ENCODE measurements at regions not wholly inside any gene's neighbourhood (a gene's known extent, or its start where the extent isn't known, plus 50 kb on each side); places are given as distances from the start of the nearest gene placed in this dataset.

- Histone ChIP-seq H3K36me3 (no peaks in the 10 kb centered on the region), H3K27ac (no peak overlapping the region), H3K9me3 (no peaks in the 10 kb centered on the region), H3K4me3 (no peak overlapping the region), H3K4me1 (no peaks in the 10 kb centered on the region), H3K27me3 (no peaks in the 10 kb centered on the region)
- intact Hi-C loops (cut with DNase I), result no loop called here
- no peak for TF ChIP-seq CTCF (IDR thresholded peaks at IDR 0.05)
- no peak for DNase-seq (ENCODE audit: low spot score in 2 of 2)
Measured at GRCh38 chr18:73750052-73750451, 397.6 kb downstream of the FBXO15 start.

- Histone ChIP-seq H3K27me3 (no peaks in the 10 kb centered on the region), H3K4me3 (no peak overlapping the region), H3K9me3 (no peaks in the 10 kb centered on the region), H3K27ac (no peak overlapping the region), H3K36me3 (no peaks in the 10 kb centered on the region), H3K4me1 (no peaks in the 10 kb centered on the region)
- intact Hi-C loops (cut with DNase I), result no loop called here
- no peak for DNase-seq (ENCODE audit: low spot score in 2 of 2)
- TF ChIP-seq CTCF (IDR thresholded peaks at IDR 0.05), result no peak
Measured at GRCh38 chr18:73749304-73749703, 398.3 kb downstream of the FBXO15 start.

- intact Hi-C loops (cut with DNase I), result no loop called here
- H3K27ac ChIP-seq, result no peak overlapping the region
- no peak for TF ChIP-seq CTCF (IDR thresholded peaks at IDR 0.05)
Measured at GRCh38 chr18:73748731-73749130, 398.9 kb downstream of the FBXO15 start.

GRCh38 chr18:73746101-73746500 is 401.5 kb downstream of the FBXO15 start:
- Histone ChIP-seq H3K4me1 (no peaks in the 10 kb centered on the region), H3K4me3 (no peak overlapping the region), H3K27ac (no peak overlapping the region), H3K27me3 (no peaks in the 10 kb centered on the region), H3K9me3 (no peaks in the 10 kb centered on the region), H3K36me3 (no peaks in the 10 kb centered on the region)
- intact Hi-C loops (cut with DNase I), result no loop called here
- TF ChIP-seq CTCF (IDR thresholded peaks at IDR 0.05), result no peak
- DNase-seq (ENCODE audit: low spot score in 2 of 2), result no peak

More at GRCh38 chr18:73748731-73749130, 398.9 kb downstream of the FBXO15 start:
- H3K4me3 ChIP-seq, result no peak overlapping the region
- H3K9me3 ChIP-seq, result no peaks in the 10 kb centered on the region
- no peaks in the 10 kb centered on the region for H3K4me1 ChIP-seq
- H3K36me3 ChIP-seq, result no peaks in the 10 kb centered on the region
- no peak for DNase-seq (ENCODE audit: low spot score in 2 of 2)
- no peaks in the 10 kb centered on the region for H3K27me3 ChIP-seq

- Histone ChIP-seq H3K27me3 (no peaks in the 10 kb centered on the region), H3K36me3 (no peaks in the 10 kb centered on the region), H3K9me3 (no peaks in the 10 kb centered on the region), H3K4me1 (no peaks in the 10 kb centered on the region), H3K4me3 (no peak overlapping the region), H3K27ac (no peak overlapping the region)
- intact Hi-C loops (cut with DNase I), result no loop called here
- DNase-seq (ENCODE audit: low spot score in 2 of 2), result no peak
- no peak for TF ChIP-seq CTCF (IDR thresholded peaks at IDR 0.05)
Measured at GRCh38 chr18:73742957-73743356, 404.7 kb downstream of the FBXO15 start.

GRCh38 chr18:73741946-73742345 is 405.7 kb downstream of the FBXO15 start:
- H3K27me3 ChIP-seq, result no peaks in the 10 kb centered on the region
- H3K27ac ChIP-seq, result no peak overlapping the region
- no peak overlapping the region for H3K4me3 ChIP-seq
- no peaks in the 10 kb centered on the region for H3K36me3 ChIP-seq
- H3K4me1 ChIP-seq, result no peaks in the 10 kb centered on the region
- no peaks in the 10 kb centered on the region for H3K9me3 ChIP-seq
- intact Hi-C loops (cut with DNase I), result no loop called here
- no peak for DNase-seq (ENCODE audit: low spot score in 2 of 2)
- TF ChIP-seq CTCF (IDR thresholded peaks at IDR 0.05), result no peak

Data from ascending aorta (tissue), 2 donors.